IMR-90 (cell line): ENCODE measurements at regions not wholly inside any gene's neighbourhood (a gene's known extent, or its start where the extent isn't known, plus 50 kb on each side); places are given as distances from the start of the nearest gene placed in this dataset.

Experiments
- ATAC-seq: fragments of 200-7000 bp; cut with Tn5 transposase; 2 replicates; pipeline ENCODE4 v1.9.1; 2020; ENCODE audit warnings: low read depth, mild to moderate bottlenecking, moderate library complexity
- BruUV-seq: library from RNA; stranded (reverse); fragments of 400-500 nt; replicated peaks from 2 replicates; lab custom pipeline; 2021; lab: Mats Ljungman, UMichigan
- CTCF ChIA-PET: fragments of 300-600 bp; formaldehyde crosslinking; extraction: SDS; loops from one replicate; lab custom pipeline; 2021; ENCODE audit warnings: antibody characterized with exemption; lab: Yijun Ruan, JAX
- POLR2A ChIA-PET: fragments of 300-600 bp; sonication (Branson Sonifier 250); formaldehyde crosslinking; loops from one replicate; lab custom pipeline; 2022; ENCODE audit warnings: antibody characterized with exemption; ENCODE audit not compliant: unreplicated experiment; lab: Charles Lee
- DNase-seq: peaks from one replicate; pipeline ENCODE4 v3.0.0; 2013
- H2AFZ ChIP-seq: replicated peaks from 2 replicates; pipeline ENCODE3; 2013; ENCODE audit warnings: low read length, mild to moderate bottlenecking; ENCODE audit not compliant: poor library complexity
- H2AK5ac ChIP-seq: 2 replicates; pipeline ENCODE4 v1.6.1; 2013; ENCODE audit warnings: low read depth, low read length, inconsistent platforms
- H2AK9ac ChIP-seq: replicated peaks from 2 replicates; pipeline ENCODE3; 2013; ENCODE audit warnings: mild to moderate bottlenecking, low read depth, low read length, moderate library complexity; ENCODE audit not compliant: poor library complexity
- H2BK120ac ChIP-seq: 2 replicates; pipeline ENCODE4 v1.6.1; 2013; ENCODE audit warnings: low read depth, low read length, inconsistent platforms
- H2BK15ac ChIP-seq: 3 replicates; pipeline ENCODE4 v1.6.1; 2013; ENCODE audit warnings: low read depth, low read length, inconsistent platforms
- H2BK20ac ChIP-seq: 2 replicates; pipeline ENCODE4 v1.6.1; 2013; ENCODE audit warnings: low read depth, mild to moderate bottlenecking, inconsistent platforms, low read length, moderate library complexity
- H2BK5ac ChIP-seq: 2 replicates; pipeline ENCODE4 v1.6.1; 2013; ENCODE audit warnings: mild to moderate bottlenecking, low read depth, low read length, inconsistent platforms; ENCODE audit not compliant: poor library complexity, severe bottlenecking
- H3K14ac ChIP-seq: replicated peaks from 2 replicates; pipeline ENCODE4 v1.6.1; 2013; ENCODE audit warnings: low read depth, low read length, inconsistent platforms
- H3K18ac ChIP-seq: 2 replicates; pipeline ENCODE4 v1.6.1; 2013; ENCODE audit warnings: low read depth, low read length, control low read depth
- H3K23ac ChIP-seq: 2 replicates; pipeline ENCODE4 v1.6.1; 2013; ENCODE audit warnings: low read depth, low read length, inconsistent platforms
- H3K27ac ChIP-seq: 2 replicates; pipeline ENCODE4 v1.5.1; 2013; ENCODE audit warnings: mild to moderate bottlenecking, control low read depth, low read length; ENCODE audit not compliant: insufficient read depth
- H3K27me3 ChIP-seq: 2 replicates; pipeline ENCODE4 v1.6.1; 2013; ENCODE audit warnings: low read length; ENCODE audit not compliant: control insufficient read depth, insufficient read depth
- H3K36me3 ChIP-seq: 2 replicates; pipeline ENCODE4 v1.6.1; 2013; ENCODE audit warnings: low read length, mixed read lengths; ENCODE audit not compliant: control insufficient read depth, insufficient read depth
- H3K4ac ChIP-seq: 2 replicates; pipeline ENCODE4 v1.6.1; 2013; ENCODE audit warnings: low read depth, low read length, inconsistent platforms
- H3K4me1 ChIP-seq: 2 replicates; pipeline ENCODE4 v1.6.1; 2013; ENCODE audit warnings: low read length, mixed read lengths; ENCODE audit not compliant: control insufficient read depth, insufficient read depth
- H3K4me2 ChIP-seq: 2 replicates; pipeline ENCODE4 v1.6.1; 2013; ENCODE audit warnings: low read depth, mild to moderate bottlenecking, control low read depth, low read length, moderate library complexity
- H3K4me3 ChIP-seq: 2 replicates; pipeline ENCODE4 v1.5.1; 2013; ENCODE audit warnings: low read depth, mild to moderate bottlenecking, control low read depth, low read length, moderate library complexity; ENCODE audit not compliant: insufficient read depth
- H3K56ac ChIP-seq: 2 replicates; pipeline ENCODE4 v1.6.1; 2013; ENCODE audit warnings: low read length, inconsistent platforms; ENCODE audit not compliant: insufficient read depth; ENCODE audit errors: extremely low read depth
- H3K79me1 ChIP-seq, 2 experiments: 2 replicates each; pipeline ENCODE4 v1.6.1; 2013; ENCODE audit warnings: low read length in 2 of 2, inconsistent platforms in 1 of 2, low read depth in 1 of 2
- H3K9ac ChIP-seq: 2 replicates; pipeline ENCODE4 v1.6.1; 2013; ENCODE audit warnings: low read depth, low read length, control low read depth
- H3K9me1 ChIP-seq: 2 replicates; pipeline ENCODE4 v1.6.1; 2013; ENCODE audit warnings: low read length, inconsistent platforms; ENCODE audit not compliant: insufficient read depth
- H3K9me3 ChIP-seq: 2 replicates; pipeline ENCODE4 v1.6.1; 2013; ENCODE audit warnings: low read length; ENCODE audit not compliant: control insufficient read depth, insufficient read depth
- H4K20me1 ChIP-seq: 2 replicates; pipeline ENCODE4 v1.6.1; 2013; ENCODE audit warnings: low read length, inconsistent platforms; ENCODE audit not compliant: insufficient read depth
- H4K5ac ChIP-seq: 2 replicates; pipeline ENCODE4 v1.6.1; 2013; ENCODE audit warnings: mild to moderate bottlenecking, low read depth, low read length, control low read depth
- H4K8ac ChIP-seq, 2 experiments: 2 replicates each; pipeline ENCODE4 v1.6.1; 2013; ENCODE audit warnings: low read depth in 2 of 2, low read length in 2 of 2, control low read depth in 1 of 2, inconsistent platforms in 1 of 2
- H4K91ac ChIP-seq: 2 replicates; pipeline ENCODE4 v1.6.1; 2013; ENCODE audit warnings: low read depth, low read length, inconsistent platforms; ENCODE audit not compliant: insufficient read depth
- BHLHE40 ChIP-seq: fragments of 150-350 bp; IDR thresholded peaks from 2 replicates; pipeline ENCODE4 v1.6.1; 2016; ENCODE audit warnings: mild to moderate bottlenecking, low read depth, low read length
- CEBPB ChIP-seq: IDR thresholded peaks from 2 replicates; pipeline ENCODE4 v1.6.1; 2012; ENCODE audit warnings: low read depth, low read length, improper control_type of control experiment
- CHD1 ChIP-seq: IDR thresholded peaks from 2 replicates; pipeline ENCODE4 v1.6.1; 2012; ENCODE audit warnings: low read depth, low read length, improper control_type of control experiment
- FOS ChIP-seq: fragments of 150-350 bp; IDR thresholded peaks from 2 replicates; pipeline ENCODE4 v1.6.1; 2016; ENCODE audit warnings: low read depth, low read length
- MXI1 ChIP-seq: IDR thresholded peaks from 2 replicates; pipeline ENCODE4 v1.6.1; 2012; ENCODE audit warnings: low read depth, mild to moderate bottlenecking, low read length, moderate library complexity, borderline replicate concordance
- NFE2L2 ChIP-seq: fragments of 150-350 bp; IDR thresholded peaks from 2 replicates; pipeline ENCODE4 v1.6.1; 2016; ENCODE audit warnings: low read depth, mild to moderate bottlenecking, low read length
- POLR2A ChIP-seq: IDR thresholded peaks from 2 replicates; pipeline ENCODE4 v1.6.1; 2012; ENCODE audit warnings: mild to moderate bottlenecking, low read depth, low read length
- RAD21 ChIP-seq: IDR thresholded peaks from 2 replicates; pipeline ENCODE4 v1.6.1; 2012; ENCODE audit warnings: low read length, improper control_type of control experiment
- RCOR1 ChIP-seq: IDR thresholded peaks from 2 replicates; pipeline ENCODE4 v1.6.1; 2012; ENCODE audit warnings: mild to moderate bottlenecking, low read length, improper control_type of control experiment; ENCODE audit not compliant: insufficient replicate concordance
- RFX5 ChIP-seq: IDR thresholded peaks from 2 replicates; pipeline ENCODE4 v1.8.0; 2012; ENCODE audit warnings: low read depth, mild to moderate bottlenecking, low read length, moderate library complexity
- SMC3 ChIP-seq: fragments of 150-350 bp; IDR thresholded peaks from 2 replicates; pipeline ENCODE4 v1.6.1; 2016; ENCODE audit warnings: low read depth, mild to moderate bottlenecking, antibody characterized with exemption, low read length, moderate library complexity
- WGBS, 2 experiments: methylation state at CpG; one replicate each; pipeline versions ENCODE4 v1.1.5 to v1.1.7; 2013; ENCODE audit warnings: missing lambda C conversion rate in 2 of 2; ENCODE audit not compliant: insufficient read length in 1 of 2; ENCODE audit errors: extremely low coverage in 2 of 2; 5-methylcytosine and 5-hydroxymethylcytosine counted together
- dilution Hi-C: fragments of 300-500 bp; cut with HindIII; formaldehyde crosslinking; loops from one replicate; pipeline ENCODE4 v1.14.3; 2018; ENCODE audit warnings: low sequenced_read_pairs; ENCODE audit not compliant: unreplicated experiment
- in situ Hi-C: fragments of 300-500 bp; cut with MboI; formaldehyde crosslinking; loops from 3 replicates; pipeline ENCODE4 v1.14.3; 2019; ENCODE audit warnings: low sequenced_read_pairs, inconsistent platforms, mixed read lengths
- intact Hi-C: fragments of 100-400 bp; cut with micrococcal nuclease; formaldehyde crosslinking; loops from 2 replicates; pipeline ENCODE4 v1.10.0; 2022

- H3K23ac ChIP-seq = no peak overlapping the region
- intact Hi-C loops (no loop called here), dilution Hi-C loops (no loop called here), in situ Hi-C loops (no loop called here)
- no peaks in the 10 kb centered on the region for H4K20me1 ChIP-seq
- no peak overlapping the region for H2BK5ac ChIP-seq
- H3K9me3 ChIP-seq = peaks cover 4% of the 10 kb centered on the region; the same call in 1 of the 2 replicates
- H2AFZ ChIP-seq = no peak overlapping the region
- no peaks in the 10 kb centered on the region for H3K4me1 ChIP-seq
- no peak overlapping the region for H2AK9ac ChIP-seq
- no peak for ATAC-seq
- TF ChIP-seq RAD21 (no peak), RFX5 (no peak), RCOR1 (no peak), CHD1 (no peak), FOS (no peak), POLR2A (no peak), BHLHE40 (no peak), NFE2L2 (no peak), MXI1 (no peak), CEBPB (no peak), SMC3 (no peak)
- no peak overlapping the region for H4K5ac ChIP-seq
- ChIA-PET CTCF (no interaction called here), POLR2A (no interaction called here)
- H3K27ac ChIP-seq = no peak overlapping the region
- H2BK20ac ChIP-seq = no peak overlapping the region
- no peak overlapping the region for H2BK120ac ChIP-seq
- H3K18ac ChIP-seq = no peak overlapping the region
- H3K79me1 ChIP-seq = no peaks in the 10 kb centered on the region
- BruUV-seq = no TSS peak
- H4K8ac ChIP-seq = no peak overlapping the region
- no peaks in the 10 kb centered on the region for H3K36me3 ChIP-seq
- no peak overlapping the region for H3K9ac ChIP-seq
- H3K14ac ChIP-seq = no peak overlapping the region
- no peak overlapping the region for H2AK5ac ChIP-seq
- no peak for DNase-seq
- H3K56ac ChIP-seq = no peak overlapping the region
- no peaks in the 10 kb centered on the region for H3K9me1 ChIP-seq
- no peak overlapping the region for H2BK15ac ChIP-seq
- H3K4ac ChIP-seq = no peak overlapping the region
- H3K4me2 ChIP-seq = no peak overlapping the region
- no peak overlapping the region for H4K91ac ChIP-seq
- no CpG with 5 or more reads among the region's 1 CpG for WGBS, 2 experiments
- no peak overlapping the region for H3K4me3 ChIP-seq
- no peaks in the 10 kb centered on the region for H3K27me3 ChIP-seq
These were observed 510.5 kb upstream of the CDH8 start for GRCh38 chr16:62546701-62547100.
